Smooth muscle cell (in vitro differentiated cells): ENCODE measurements at regions not wholly inside any gene's neighbourhood (a gene's known extent, or its start where the extent isn't known, plus 50 kb on each side); places are given as distances from the start of the nearest gene placed in this dataset.

Source experiments
- DNase-seq: peaks from one replicate; lab custom pipeline; 2025; ENCODE audit not compliant: unreplicated experiment; lab: John Stamatoyannopoulos, UW
- H2AFZ ChIP-seq: fragments of 200-600 bp; sonication (generic); 2 replicates; pipeline ENCODE4 v1.6.0; 2016; ENCODE audit warnings: antibody characterized with exemption, low read depth, mild to moderate bottlenecking
- H3F3A ChIP-seq: fragments of 200-600 bp; sonication (generic); 2 replicates; pipeline ENCODE4 v1.6.0; 2017; ENCODE audit warnings: antibody characterized with exemption, low read depth
- H3K27ac ChIP-seq: fragments of 200-600 bp; sonication (generic); 2 replicates; pipeline ENCODE4 v1.5.1; 2016; ENCODE audit warnings: low read depth, mild to moderate bottlenecking
- H3K27me3 ChIP-seq: fragments of 200-600 bp; sonication (generic); 2 replicates; pipeline ENCODE4 v1.6.1; 2016; ENCODE audit warnings: low read depth, mild to moderate bottlenecking
- H3K36me3 ChIP-seq: fragments of 200-600 bp; sonication (generic); 2 replicates; pipeline ENCODE4 v1.5.1; 2016; ENCODE audit warnings: low read depth
- H3K4me1 ChIP-seq: fragments of 200-600 bp; sonication (generic); 2 replicates; pipeline ENCODE4 v1.5.1; 2016; ENCODE audit warnings: low read depth
- H3K4me2 ChIP-seq: fragments of 200-600 bp; sonication (generic); 2 replicates; pipeline ENCODE4 v1.6.0; 2016; ENCODE audit warnings: mild to moderate bottlenecking
- H3K4me3 ChIP-seq: fragments of 200-600 bp; sonication (generic); 2 replicates; pipeline ENCODE4 v1.5.1; 2016; ENCODE audit warnings: mild to moderate bottlenecking
- H3K79me2 ChIP-seq: fragments of 200-600 bp; sonication (generic); 2 replicates; pipeline ENCODE4 v1.6.0; 2016; ENCODE audit warnings: low read depth, mild to moderate bottlenecking
- H3K9ac ChIP-seq: fragments of 200-600 bp; sonication (generic); 2 replicates; pipeline ENCODE4 v1.6.0; 2016; ENCODE audit warnings: low read depth
- H3K9me3 ChIP-seq: fragments of 200-600 bp; sonication (generic); replicated peaks from 2 replicates; pipeline ENCODE4 v1.5.1; 2016; ENCODE audit warnings: low read depth
- H4K20me1 ChIP-seq: fragments of 200-600 bp; sonication (generic); 2 replicates; pipeline ENCODE4 v1.6.0; 2016; ENCODE audit warnings: low read depth
- WGBS: methylation state at CpG from one replicate; pipeline ENCODE4 v1.1.7; 2016; ENCODE audit warnings: low lambda C conversion rate; 5-methylcytosine and 5-hydroxymethylcytosine counted together
- TF ChIP-seq, protein P1 (sequence below): fragments of 200-600 bp; sonication (generic); IDR thresholded peaks from 2 replicates; pipeline ENCODE4 v1.5.1; 2017; ENCODE audit warnings: borderline replicate concordance, mild to moderate bottlenecking, antibody characterized with exemption; ENCODE audit not compliant: insufficient read depth, poor library complexity, severe bottlenecking

DNA sequence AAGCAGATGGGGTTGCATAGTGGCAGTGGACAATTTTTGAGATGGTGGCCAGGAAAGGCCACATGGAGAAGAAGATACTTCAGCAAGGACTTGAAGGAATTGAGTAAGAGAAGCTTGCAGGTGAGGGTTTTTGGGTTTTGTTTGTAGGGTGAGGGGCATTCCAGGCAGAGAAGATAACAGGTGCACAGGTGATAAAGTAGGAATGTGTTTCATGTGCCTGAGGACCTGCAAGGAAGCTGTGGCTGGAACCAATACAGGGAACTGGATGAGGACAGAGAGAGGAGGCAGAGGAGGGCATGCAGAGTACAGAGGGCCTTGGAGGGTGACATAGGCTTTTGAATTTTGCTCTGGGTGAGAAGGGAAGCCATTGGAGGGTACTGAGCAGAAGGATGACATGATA is 314.5 kb downstream of the KLF12 start:
- no peak overlapping the region for H3K9ac ChIP-seq
- H3K4me2 ChIP-seq: no peak overlapping the region
- no peak overlapping the region for H2AFZ ChIP-seq
- no peaks in the 10 kb centered on the region for H3K79me2 ChIP-seq
- no peaks in the 10 kb centered on the region for H3K36me3 ChIP-seq
- TF ChIP-seq, protein P1, sequence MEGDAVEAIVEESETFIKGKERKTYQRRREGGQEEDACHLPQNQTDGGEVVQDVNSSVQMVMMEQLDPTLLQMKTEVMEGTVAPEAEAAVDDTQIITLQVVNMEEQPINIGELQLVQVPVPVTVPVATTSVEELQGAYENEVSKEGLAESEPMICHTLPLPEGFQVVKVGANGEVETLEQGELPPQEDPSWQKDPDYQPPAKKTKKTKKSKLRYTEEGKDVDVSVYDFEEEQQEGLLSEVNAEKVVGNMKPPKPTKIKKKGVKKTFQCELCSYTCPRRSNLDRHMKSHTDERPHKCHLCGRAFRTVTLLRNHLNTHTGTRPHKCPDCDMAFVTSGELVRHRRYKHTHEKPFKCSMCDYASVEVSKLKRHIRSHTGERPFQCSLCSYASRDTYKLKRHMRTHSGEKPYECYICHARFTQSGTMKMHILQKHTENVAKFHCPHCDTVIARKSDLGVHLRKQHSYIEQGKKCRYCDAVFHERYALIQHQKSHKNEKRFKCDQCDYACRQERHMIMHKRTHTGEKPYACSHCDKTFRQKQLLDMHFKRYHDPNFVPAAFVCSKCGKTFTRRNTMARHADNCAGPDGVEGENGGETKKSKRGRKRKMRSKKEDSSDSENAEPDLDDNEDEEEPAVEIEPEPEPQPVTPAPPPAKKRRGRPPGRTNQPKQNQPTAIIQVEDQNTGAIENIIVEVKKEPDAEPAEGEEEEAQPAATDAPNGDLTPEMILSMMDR: no peak
- H3F3A ChIP-seq: no peaks in the 10 kb centered on the region
- no peak for DNase-seq
- no peaks in the 10 kb centered on the region for H3K27me3 ChIP-seq
- no peak overlapping the region for H3K27ac ChIP-seq
- H3K4me1 ChIP-seq: no peaks in the 10 kb centered on the region
- H3K9me3 ChIP-seq: no peaks in the 10 kb centered on the region
- H3K4me3 ChIP-seq: no peak overlapping the region
- H4K20me1 ChIP-seq: no peaks in the 10 kb centered on the region

DNA sequence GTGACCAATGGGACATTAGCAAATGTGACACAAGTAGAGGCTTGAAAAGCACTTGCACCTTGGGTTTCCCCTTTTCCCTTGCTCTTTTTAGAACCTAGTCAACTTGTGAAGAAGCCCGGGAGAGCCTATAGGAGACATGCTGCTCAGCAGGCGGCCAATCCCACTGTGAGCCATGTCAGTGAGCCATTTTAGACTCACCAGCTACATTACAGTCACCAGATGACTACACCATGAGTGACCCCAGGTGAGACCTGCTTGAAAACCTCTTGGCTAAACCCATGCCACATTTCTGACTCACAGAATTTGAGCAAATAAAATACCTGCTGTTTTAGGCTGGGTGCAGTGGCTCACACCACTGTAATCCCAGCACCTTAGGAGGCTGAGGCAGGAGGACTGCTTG is 317.5 kb downstream of the KLF12 start:
- no peaks in the 10 kb centered on the region for H4K20me1 ChIP-seq
- no peaks in the 10 kb centered on the region for H3K9me3 ChIP-seq

DNA sequence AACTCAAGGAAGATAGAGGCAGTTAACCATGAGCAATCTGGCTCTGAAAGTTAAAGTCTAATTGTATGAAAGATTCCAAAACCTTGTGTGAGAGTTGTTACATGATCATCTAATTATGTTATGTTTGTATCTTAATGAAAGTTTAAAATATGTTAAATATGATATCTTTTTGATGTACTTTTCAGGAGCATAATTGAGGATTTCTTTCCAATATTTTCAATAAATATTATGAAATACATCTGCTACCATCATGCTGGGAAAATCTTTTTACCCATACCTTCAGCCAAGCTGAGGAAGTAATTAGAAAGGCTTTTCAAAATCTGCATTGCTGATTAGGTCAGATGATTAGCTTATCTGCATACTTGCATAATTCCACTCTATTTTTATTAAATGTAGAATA is 318.4 kb downstream of the KLF12 start:
- Histone ChIP-seq H3K4me2 (no peak overlapping the region), H3K27ac (no peak overlapping the region), H3K27me3 (no peaks in the 10 kb centered on the region), H2AFZ (no peak overlapping the region), H3K9me3 (no peaks in the 10 kb centered on the region), H3K36me3 (no peaks in the 10 kb centered on the region), H3F3A (no peaks in the 10 kb centered on the region), H4K20me1 (no peaks in the 10 kb centered on the region), H3K4me3 (no peak overlapping the region), H3K4me1 (no peaks in the 10 kb centered on the region), H3K79me2 (no peaks in the 10 kb centered on the region), H3K9ac (no peak overlapping the region)
- TF ChIP-seq, protein P1: no peak
- no peak for DNase-seq

More for the DNA sequence above, 317.5 kb downstream of the KLF12 start:
- H3K9ac ChIP-seq: no peak overlapping the region
- no peak overlapping the region for H3K27ac ChIP-seq
- DNase-seq: no peak
- no peaks in the 10 kb centered on the region for H3K79me2 ChIP-seq
- no peaks in the 10 kb centered on the region for H3K4me1 ChIP-seq
- H3K4me2 ChIP-seq: no peak overlapping the region
- H2AFZ ChIP-seq: no peak overlapping the region
- H3F3A ChIP-seq: no peaks in the 10 kb centered on the region
- no peak overlapping the region for H3K4me3 ChIP-seq
- no peaks in the 10 kb centered on the region for H3K36me3 ChIP-seq
- TF ChIP-seq, protein P1: no peak
- H3K27me3 ChIP-seq: no peaks in the 10 kb centered on the region
- WGBS: 100% methylated on average over 2 of the region's 2 CpGs

DNA sequence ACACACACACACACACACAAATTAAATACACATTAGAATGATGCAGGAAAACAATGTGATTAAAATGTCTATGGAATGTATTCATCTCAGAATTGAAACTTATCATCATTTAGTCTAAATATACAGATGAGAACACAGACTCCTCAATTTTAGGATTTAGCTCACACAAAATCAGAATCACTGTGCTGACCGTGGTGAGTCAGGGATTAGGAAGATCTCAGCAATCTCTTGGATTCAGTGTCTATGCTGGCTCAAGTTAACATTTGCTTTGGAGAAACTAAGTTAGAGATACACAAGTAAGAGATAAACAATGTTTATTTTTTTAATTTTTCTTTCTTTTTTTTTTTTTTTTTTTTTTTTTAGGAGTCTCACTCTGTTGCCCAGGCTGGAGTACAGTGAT is 323.6 kb downstream of the KLF12 start:
- no peaks in the 10 kb centered on the region for H3K4me1 ChIP-seq
- no peaks in the 10 kb centered on the region for H4K20me1 ChIP-seq
- H3K4me2 ChIP-seq: no peak overlapping the region
- WGBS: 33% methylated on average over 1 of the region's 1 CpG
- H3K9ac ChIP-seq: no peak overlapping the region
- H3K36me3 ChIP-seq: no peaks in the 10 kb centered on the region
- no peak overlapping the region for H3K27ac ChIP-seq
- H2AFZ ChIP-seq: no peak overlapping the region
- no peak overlapping the region for H3K4me3 ChIP-seq
- no peaks in the 10 kb centered on the region for H3K9me3 ChIP-seq
- no peaks in the 10 kb centered on the region for H3K79me2 ChIP-seq
- TF ChIP-seq, protein P1: no peak
- no peak for DNase-seq
- H3K27me3 ChIP-seq: no peaks in the 10 kb centered on the region
- no peaks in the 10 kb centered on the region for H3F3A ChIP-seq
